ENCODE measurements at regions not wholly inside any gene's neighbourhood (a gene's known extent, or its start where the extent isn't known, plus 50 kb on each side); places are given as distances from the start of the nearest gene placed in this dataset.

GRCh38 chr4:14787221-14787620 lies 215.1 kb upstream of the CPEB2 start:
- TF ChIP-seq CTCF (conservative IDR thresholded peaks at IDR 0.05; ENCODE audit: low read depth in 2 of 2), result no peak
- TF ChIP-seq POLR2AphosphoS5 (IDR thresholded peaks at IDR 0.05; ENCODE audit: low read depth), result no peak
- no peak for TF ChIP-seq EZH2phosphoT487 (IDR thresholded peaks at IDR 0.05; ENCODE audit: unreplicated experiment)
- no peak for TF ChIP-seq EZH2 (IDR thresholded peaks at IDR 0.05; ENCODE audit: low read depth, unreplicated experiment)
- TF ChIP-seq REST (IDR thresholded peaks at IDR 0.05; ENCODE audit: unreplicated experiment), result no peak
- no peak for TF ChIP-seq CREB1 (CRISPR knock-in tag; IDR thresholded peaks at IDR 0.05; ENCODE audit: low read depth)
- TF ChIP-seq ZNF331 (CRISPR knock-in tag; IDR thresholded peaks at IDR 0.05; ENCODE audit: low read depth), result no peak
- TF ChIP-seq ETS1 (IDR thresholded peaks at IDR 0.05), result no peak
- no peak for TF ChIP-seq JUNB (IDR thresholded peaks at IDR 0.05; ENCODE audit: unreplicated experiment)
- TF ChIP-seq NANOG (IDR thresholded peaks at IDR 0.05; ENCODE audit: borderline replicate concordance), result no peak
- TF ChIP-seq STAT1 (IDR thresholded peaks at IDR 0.05; ENCODE audit: unreplicated experiment), result no peak
- no peak for TF ChIP-seq ZNF114 (CRISPR knock-in tag; IDR thresholded peaks at IDR 0.05)

Measured in GM23338 (cell line).